ENCODE measurements at regions not wholly inside any gene's neighbourhood (a gene's known extent, or its start where the extent isn't known, plus 50 kb on each side); places are given as distances from the start of the nearest gene placed in this dataset.

- no peak for TF ChIP-seq CTCF (IDR thresholded peaks at IDR 0.05; ENCODE audit: insufficient read depth, low read depth, low read length, missing control alignments)
- no peak for DNase-seq (ENCODE audit: low read depth)
- H3K4me3 ChIP-seq (ENCODE audit: low read depth, low read length): no peak overlapping the region
Measured at GRCh38 chr2:14560716-14561115, 71.8 kb upstream of the LRATD1 start.

GRCh38 chr2:14563324-14563723 lies 69.2 kb upstream of the LRATD1 start:
- no peak for TF ChIP-seq CTCF (IDR thresholded peaks at IDR 0.05; ENCODE audit: insufficient read depth, low read depth, low read length, missing control alignments)
- no peak overlapping the region for H3K4me3 ChIP-seq (ENCODE audit: low read depth, low read length)
- DNase-seq (ENCODE audit: low read depth): no peak

GRCh38 chr2:14565666-14566065 lies 66.9 kb upstream of the LRATD1 start:
- no peak overlapping the region for H3K4me3 ChIP-seq (ENCODE audit: low read depth, low read length)
- no peak for TF ChIP-seq CTCF (IDR thresholded peaks at IDR 0.05; ENCODE audit: insufficient read depth, low read depth, low read length, missing control alignments)
- DNase-seq (ENCODE audit: low read depth): no peak

GRCh38 chr2:14567561-14567960 lies 65.0 kb upstream of the LRATD1 start:
- no peak for TF ChIP-seq CTCF (IDR thresholded peaks at IDR 0.05; ENCODE audit: insufficient read depth, low read depth, low read length, missing control alignments)
- no peak for DNase-seq (ENCODE audit: low read depth)
- H3K4me3 ChIP-seq (ENCODE audit: low read depth, low read length): no peak overlapping the region

GRCh38 chr2:14569294-14569693 lies 63.2 kb upstream of the LRATD1 start:
- no peak for DNase-seq (ENCODE audit: low read depth)

GRCh38 chr2:14572633-14573032 lies 59.9 kb upstream of the LRATD1 start:
- no peak for DNase-seq (ENCODE audit: low read depth)
- no peak for TF ChIP-seq CTCF (IDR thresholded peaks at IDR 0.05; ENCODE audit: insufficient read depth, low read depth, low read length, missing control alignments)
- no peak overlapping the region for H3K4me3 ChIP-seq (ENCODE audit: low read depth, low read length)

More at GRCh38 chr2:14569294-14569693, 63.2 kb upstream of the LRATD1 start:
- no peak for TF ChIP-seq CTCF (IDR thresholded peaks at IDR 0.05; ENCODE audit: insufficient read depth, low read depth, low read length, missing control alignments)
- H3K4me3 ChIP-seq (ENCODE audit: low read depth, low read length): no peak overlapping the region

- no peak for DNase-seq (ENCODE audit: low read depth)
- TF ChIP-seq CTCF (IDR thresholded peaks at IDR 0.05; ENCODE audit: insufficient read depth, low read depth, low read length, missing control alignments): no peak
- H3K4me3 ChIP-seq (ENCODE audit: low read depth, low read length): no peak overlapping the region
Measured at GRCh38 chr2:14577843-14578242, 54.7 kb upstream of the LRATD1 start.
